Lower leg skin (tissue), 3 donors: ENCODE measurements at regions not wholly inside any gene's neighbourhood (a gene's known extent, or its start where the extent isn't known, plus 50 kb on each side); places are given as distances from the start of the nearest gene placed in this dataset.

Experiments
- POLR2A ChIP-seq, 2 donors: fragments of 450-650 bp; IDR thresholded peaks; one replicate each; pipeline ENCODE4 v1.6.1; 2016 to 2017; ENCODE audit warnings: antibody characterized with exemption in 2 of 2, mild to moderate bottlenecking in 1 of 2, moderate library complexity in 1 of 2
- TF ChIP-seq, protein P1 (sequence below), 3 donors: fragments of 450-650 bp; IDR thresholded peaks; one replicate each; pipeline ENCODE4 v1.5.1; 2016; ENCODE audit warnings: antibody characterized with exemption in 3 of 3, mild to moderate bottlenecking in 3 of 3, moderate library complexity in 2 of 3

DNA sequence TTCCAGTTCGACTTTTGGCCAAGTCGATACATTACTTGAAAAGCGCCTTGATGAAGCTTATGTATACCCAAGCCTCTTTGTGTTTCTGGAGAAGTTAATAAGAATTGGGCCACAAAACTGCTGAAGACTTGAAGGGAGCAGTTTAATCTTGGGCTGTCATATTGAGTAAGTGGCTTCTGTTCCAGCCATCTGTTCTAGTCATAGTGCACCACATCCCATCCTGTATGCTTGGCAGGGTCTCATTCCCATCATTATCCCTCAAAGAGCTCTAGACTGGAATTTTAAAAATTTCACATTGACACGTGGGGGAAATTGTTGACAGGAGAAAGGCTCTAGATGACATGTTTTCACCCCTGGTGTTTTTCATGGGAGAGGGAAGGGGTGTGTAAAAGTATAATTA lies 196.6 kb upstream of the PLPP4 start:
- TF ChIP-seq, protein P1, sequence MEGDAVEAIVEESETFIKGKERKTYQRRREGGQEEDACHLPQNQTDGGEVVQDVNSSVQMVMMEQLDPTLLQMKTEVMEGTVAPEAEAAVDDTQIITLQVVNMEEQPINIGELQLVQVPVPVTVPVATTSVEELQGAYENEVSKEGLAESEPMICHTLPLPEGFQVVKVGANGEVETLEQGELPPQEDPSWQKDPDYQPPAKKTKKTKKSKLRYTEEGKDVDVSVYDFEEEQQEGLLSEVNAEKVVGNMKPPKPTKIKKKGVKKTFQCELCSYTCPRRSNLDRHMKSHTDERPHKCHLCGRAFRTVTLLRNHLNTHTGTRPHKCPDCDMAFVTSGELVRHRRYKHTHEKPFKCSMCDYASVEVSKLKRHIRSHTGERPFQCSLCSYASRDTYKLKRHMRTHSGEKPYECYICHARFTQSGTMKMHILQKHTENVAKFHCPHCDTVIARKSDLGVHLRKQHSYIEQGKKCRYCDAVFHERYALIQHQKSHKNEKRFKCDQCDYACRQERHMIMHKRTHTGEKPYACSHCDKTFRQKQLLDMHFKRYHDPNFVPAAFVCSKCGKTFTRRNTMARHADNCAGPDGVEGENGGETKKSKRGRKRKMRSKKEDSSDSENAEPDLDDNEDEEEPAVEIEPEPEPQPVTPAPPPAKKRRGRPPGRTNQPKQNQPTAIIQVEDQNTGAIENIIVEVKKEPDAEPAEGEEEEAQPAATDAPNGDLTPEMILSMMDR (IDR thresholded peaks at IDR 0.05): no peak
- no peak for TF ChIP-seq POLR2A (IDR thresholded peaks at IDR 0.05)
